ENCODE measurements at regions not wholly inside any gene's neighbourhood (a gene's known extent, or its start where the extent isn't known, plus 50 kb on each side); places are given as distances from the start of the nearest gene placed in this dataset.

GRCh38 chr11:21814169-21814568, 378.7 kb upstream of the ANO5 start:
- ATAC-seq, result no peak
- TF ChIP-seq CTCF (IDR thresholded peaks at IDR 0.05), result no peak

GRCh38 chr11:21817696-21818095, 375.2 kb upstream of the ANO5 start:
- intact Hi-C loops (cut with DNase I), result no loop called here
- H3K36me3 ChIP-seq (ENCODE audit: insufficient read depth in 1 of 2, low read depth in 1 of 2), result no peaks in the 10 kb centered on the region
- ATAC-seq (no peak), DNase-seq (no peak)
- no peak for TF ChIP-seq CTCF (IDR thresholded peaks at IDR 0.05)
- no peaks in the 10 kb centered on the region for H3K9me3 ChIP-seq
- H3K4me1 ChIP-seq, result no peaks in the 10 kb centered on the region
- no peaks in the 10 kb centered on the region for H3K27me3 ChIP-seq (ENCODE audit: insufficient read depth in 3 of 3, low read length in 2 of 3)
- H3K27ac ChIP-seq, result no peak overlapping the region
- 83 to 89% (median 86%) methylated on average over 3 of the region's 3 CpGs for WGBS, 3 donors
- H3K4me3 ChIP-seq, result no peak overlapping the region

More at GRCh38 chr11:21814169-21814568, 378.7 kb upstream of the ANO5 start:
- H3K4me3 ChIP-seq, result no peak overlapping the region
- no peak overlapping the region for H3K27ac ChIP-seq
- no peaks in the 10 kb centered on the region for H3K36me3 ChIP-seq (ENCODE audit: insufficient read depth in 1 of 2, low read depth in 1 of 2)
- peak in 1 of 2 donors; percentile 28 for DNase-seq
- no peaks in the 10 kb centered on the region for H3K27me3 ChIP-seq (ENCODE audit: insufficient read depth in 3 of 3, low read length in 2 of 3)
- intact Hi-C loops (cut with DNase I), result no loop called here
- 80 to 83% (median 83%) methylated on average over 3 of the region's 3 CpGs for WGBS, 3 donors
- no peaks in the 10 kb centered on the region for H3K9me3 ChIP-seq
- H3K4me1 ChIP-seq, result no peaks in the 10 kb centered on the region

GRCh38 chr11:21820176-21820575, 372.7 kb upstream of the ANO5 start:
- ATAC-seq, result no peak
- H3K4me1 ChIP-seq, result no peaks in the 10 kb centered on the region
- no peak for DNase-seq
- H3K27me3 ChIP-seq (ENCODE audit: insufficient read depth in 3 of 3, low read length in 2 of 3), result no peaks in the 10 kb centered on the region
- no peak overlapping the region for H3K4me3 ChIP-seq
- no peaks in the 10 kb centered on the region for H3K36me3 ChIP-seq (ENCODE audit: insufficient read depth in 1 of 2, low read depth in 1 of 2)
- TF ChIP-seq CTCF (IDR thresholded peaks at IDR 0.05), result no peak
- H3K9me3 ChIP-seq, result no peaks in the 10 kb centered on the region
- intact Hi-C loops (cut with DNase I), result no loop called here
- H3K27ac ChIP-seq, result no peak overlapping the region

DNA sequence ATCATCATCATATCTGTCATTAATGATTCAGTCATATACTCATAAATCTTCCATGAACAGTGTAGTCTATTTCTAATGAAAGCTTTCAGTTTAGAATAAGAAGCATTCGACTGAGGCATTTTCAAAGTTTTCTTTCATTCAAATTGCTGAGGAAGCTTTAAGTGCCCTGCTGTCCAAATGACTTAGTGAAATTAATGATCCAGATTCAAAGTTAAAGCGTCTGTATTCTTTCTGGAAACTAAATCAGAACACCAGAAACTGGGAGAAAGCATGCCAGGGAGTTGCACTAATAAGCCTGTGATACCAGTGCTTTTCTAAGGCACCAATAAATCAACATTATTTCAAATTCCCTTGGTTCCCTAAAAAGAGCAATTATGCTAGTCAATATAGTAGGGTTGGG, 367.8 kb upstream of the ANO5 start:
- ATAC-seq, result no peak
- 61 to 69% (median 64%) methylated on average over 2 of the region's 2 CpGs for WGBS, 3 donors
- H3K27me3 ChIP-seq (ENCODE audit: insufficient read depth in 3 of 3, low read length in 2 of 3), result no peaks in the 10 kb centered on the region
- no peak overlapping the region for H3K4me3 ChIP-seq
- no peaks in the 10 kb centered on the region for H3K9me3 ChIP-seq
- intact Hi-C loops (cut with DNase I), result no loop called here
- no peak for DNase-seq
- H3K27ac ChIP-seq, result no peak overlapping the region
- no peaks in the 10 kb centered on the region for H3K4me1 ChIP-seq
- TF ChIP-seq CTCF (IDR thresholded peaks at IDR 0.05), result no peak
- H3K36me3 ChIP-seq (ENCODE audit: insufficient read depth in 1 of 2, low read depth in 1 of 2), result no peaks in the 10 kb centered on the region

GRCh38 chr11:21838427-21838826, 354.5 kb upstream of the ANO5 start:
- no peaks in the 10 kb centered on the region for H3K9me3 ChIP-seq
- DNase-seq, result no peak
- 69 to 75% (median 73%) methylated on average over 3 of the region's 3 CpGs for WGBS, 3 donors
- TF ChIP-seq CTCF (IDR thresholded peaks at IDR 0.05), result no peak
- ATAC-seq, result no peak
- H3K27ac ChIP-seq, result no peak overlapping the region
- no peaks in the 10 kb centered on the region for H3K36me3 ChIP-seq (ENCODE audit: insufficient read depth in 1 of 2, low read depth in 1 of 2)
- intact Hi-C loops (cut with DNase I), result no loop called here
- H3K27me3 ChIP-seq (ENCODE audit: insufficient read depth in 3 of 3, low read length in 2 of 3), result no peaks in the 10 kb centered on the region
- no peak overlapping the region for H3K4me3 ChIP-seq
- H3K4me1 ChIP-seq, result no peaks in the 10 kb centered on the region

Data from psoas muscle (tissue), 7 donors.